H9 (cell line): ENCODE measurements at regions not wholly inside any gene's neighbourhood (a gene's known extent, or its start where the extent isn't known, plus 50 kb on each side); places are given as distances from the start of the nearest gene placed in this dataset.

ENCODE experiments used
- DNase-seq: peaks from one replicate; pipeline ENCODE4 v3.0.0-alpha.2; 2017
- H2AFZ ChIP-seq: one replicate; pipeline ENCODE4 v1.6.1; 2013; ENCODE audit warnings: mild to moderate bottlenecking, low read length, control low read depth, moderate library complexity
- H2AK5ac ChIP-seq: 2 replicates; pipeline ENCODE4 v1.6.1; 2013; ENCODE audit warnings: low read length, control low read depth, mixed read lengths; ENCODE audit not compliant: insufficient read length
- H2BK120ac ChIP-seq: one replicate; pipeline ENCODE4 v1.6.1; 2013; ENCODE audit warnings: low read depth, mild to moderate bottlenecking, low read length, control low read depth, inconsistent platforms; ENCODE audit not compliant: poor library complexity, severe bottlenecking
- H2BK12ac ChIP-seq: 2 replicates; pipeline ENCODE4 v1.6.1; 2013; ENCODE audit warnings: low read length, control low read depth, mixed read lengths, low read depth; ENCODE audit not compliant: insufficient read length
- H2BK15ac ChIP-seq: 2 replicates; pipeline ENCODE4 v1.6.1; 2013; ENCODE audit warnings: low read depth, low read length, control low read depth
- H2BK20ac ChIP-seq: one replicate; pipeline ENCODE4 v1.6.1; 2013; ENCODE audit warnings: low read depth, mild to moderate bottlenecking, low read length, control low read depth, inconsistent platforms; ENCODE audit not compliant: poor library complexity, severe bottlenecking
- H2BK5ac ChIP-seq: 2 replicates; pipeline ENCODE4 v1.6.1; 2013; ENCODE audit warnings: low read length, control low read depth, mixed read lengths; ENCODE audit not compliant: insufficient read length
- H3K14ac ChIP-seq: 2 replicates; pipeline ENCODE4 v1.6.1; 2013; ENCODE audit warnings: low read length, control low read depth; ENCODE audit not compliant: insufficient read depth
- H3K18ac ChIP-seq: 2 replicates; pipeline ENCODE4 v1.6.1; 2013; ENCODE audit warnings: low read depth, mild to moderate bottlenecking, mixed read lengths, low read length, control low read depth; ENCODE audit not compliant: insufficient read length
- H3K23ac ChIP-seq: 2 replicates; pipeline ENCODE4 v1.6.1; 2013; ENCODE audit warnings: low read length, control low read depth, mixed read lengths, low read depth; ENCODE audit not compliant: insufficient read length
- H3K23me2 ChIP-seq: 2 replicates; pipeline ENCODE4 v1.6.1; 2013; ENCODE audit warnings: low read depth, mild to moderate bottlenecking, mixed read lengths, low read length, control low read depth; ENCODE audit not compliant: insufficient read length, poor library complexity, severe bottlenecking
- H3K27ac ChIP-seq: 2 replicates; pipeline ENCODE4 v1.5.1; 2013; ENCODE audit warnings: low read length, control low read depth, mixed read lengths, low read depth; ENCODE audit not compliant: insufficient read length
- H3K27me3 ChIP-seq: 2 replicates; pipeline ENCODE4 v1.6.1; 2013; ENCODE audit warnings: low read length, control low read depth, inconsistent platforms; ENCODE audit not compliant: insufficient read depth
- H3K4ac ChIP-seq: 2 replicates; pipeline ENCODE4 v1.6.1; 2013; ENCODE audit warnings: low read depth, mild to moderate bottlenecking, control low read depth, inconsistent platforms, low read length, moderate library complexity
- H3K4me1 ChIP-seq: 2 replicates; pipeline ENCODE4 v1.6.1; 2013; ENCODE audit warnings: low read length, control low read depth, inconsistent platforms; ENCODE audit not compliant: insufficient read depth
- H3K4me2 ChIP-seq: 2 replicates; pipeline ENCODE4 v1.6.1; 2013; ENCODE audit warnings: low read length, control low read depth, mixed read lengths; ENCODE audit not compliant: insufficient read length, insufficient read depth
- H3K56ac ChIP-seq: 2 replicates; pipeline ENCODE4 v1.6.1; 2013; ENCODE audit warnings: low read depth, mild to moderate bottlenecking, mixed read lengths, low read length, control low read depth; ENCODE audit not compliant: insufficient read length
- H3K79me1 ChIP-seq: 2 replicates; pipeline ENCODE4 v1.6.1; 2013; ENCODE audit warnings: low read depth, mild to moderate bottlenecking, moderate library complexity, low read length, control low read depth, inconsistent platforms; ENCODE audit not compliant: insufficient read depth, poor library complexity, severe bottlenecking
- H3K79me2 ChIP-seq: 2 replicates; pipeline ENCODE4 v1.6.1; 2013; ENCODE audit warnings: low read length, control low read depth, inconsistent platforms; ENCODE audit not compliant: insufficient read depth
- H3K9ac ChIP-seq: 2 replicates; pipeline ENCODE4 v1.6.1; 2013; ENCODE audit warnings: low read length, control low read depth, mixed read lengths; ENCODE audit not compliant: insufficient read length; ENCODE audit errors: extremely low read depth
- H3K9me3 ChIP-seq: one replicate; pipeline ENCODE4 v1.6.1; 2013; ENCODE audit warnings: low read depth, low read length, inconsistent platforms; ENCODE audit not compliant: control insufficient read depth
- H3T11ph ChIP-seq: one replicate; pipeline ENCODE4 v1.6.1; 2013; ENCODE audit warnings: mild to moderate bottlenecking, low read length, control low read depth, inconsistent platforms
- H4K20me1 ChIP-seq: one replicate; pipeline ENCODE4 v1.6.1; 2013; ENCODE audit not compliant: control insufficient read depth, insufficient read length, insufficient read depth
- H4K5ac ChIP-seq: 2 replicates; pipeline ENCODE4 v1.6.1; 2013; ENCODE audit warnings: low read depth, mild to moderate bottlenecking, mixed read lengths, low read length, control low read depth; ENCODE audit not compliant: insufficient read length
- H4K8ac ChIP-seq: replicated peaks from 2 replicates; pipeline ENCODE4 v1.6.1; 2013; ENCODE audit warnings: low read length, control low read depth, mixed read lengths, low read depth; ENCODE audit not compliant: insufficient read length
- H4K91ac ChIP-seq: 2 replicates; pipeline ENCODE4 v1.6.1; 2013; ENCODE audit warnings: low read depth, mild to moderate bottlenecking, moderate library complexity, mixed read lengths, low read length, control low read depth; ENCODE audit not compliant: insufficient read length
- H3K27ac Mint-ChIP-seq, 3 experiments: 2 replicates in 2 of 3; 3 replicates in 1 of 3; pipeline ENCODE4 v1.8.0; 2020 to 2021; ENCODE audit warnings: mixed read lengths in 3 of 3, mild to moderate bottlenecking in 1 of 3, moderate library complexity in 1 of 3
- H3K27me3 Mint-ChIP-seq: 2 replicates; pipeline ENCODE4 v1.8.0; 2021; ENCODE audit warnings: low read depth, mild to moderate bottlenecking, moderate library complexity, mixed read lengths
- H3K36me3 Mint-ChIP-seq, 3 experiments: 2 replicates in 2 of 3; 3 replicates in 1 of 3; pipeline ENCODE4 v1.8.0; 2020 to 2021; ENCODE audit warnings: low read depth in 3 of 3, mixed read lengths in 3 of 3; ENCODE audit not compliant: insufficient read depth in 1 of 3
- H3K4me1 Mint-ChIP-seq, 2 experiments: 2 replicates each; pipeline ENCODE4 v1.8.0; 2020; ENCODE audit warnings: mixed read lengths in 2 of 2
- H3K4me3 Mint-ChIP-seq, 2 experiments: 2 replicates in 1 of 2; 3 replicates in 1 of 2; pipeline ENCODE4 v1.8.0; 2020 to 2021; ENCODE audit warnings: mild to moderate bottlenecking in 2 of 2, mixed read lengths in 2 of 2, moderate library complexity in 1 of 2
- H3K9me3 Mint-ChIP-seq, 2 experiments: 2 replicates in 1 of 2; 3 replicates in 1 of 2; pipeline ENCODE4 v1.8.0; 2020; ENCODE audit warnings: mild to moderate bottlenecking in 2 of 2, mixed read lengths in 2 of 2, moderate library complexity in 1 of 2
- WGBS: extraction: QIAGEN DNeasy Blood & Tissue Kit; methylation state at CpG from one replicate; pipeline ENCODE4 v1.1.7; 2013; ENCODE audit warnings: missing lambda C conversion rate, low lambda C conversion rate, mixed read lengths; ENCODE audit not compliant: insufficient read length; ENCODE audit errors: extremely low coverage; 5-methylcytosine and 5-hydroxymethylcytosine counted together
- TF ChIP-seq, protein P1 (sequence below): fragments of 200-600 bp; sonication (generic); conservative IDR thresholded peaks from 3 replicates; pipeline ENCODE4 v1.8.0; 2021; ENCODE audit warnings: antibody characterized with exemption, mild to moderate bottlenecking

DNA sequence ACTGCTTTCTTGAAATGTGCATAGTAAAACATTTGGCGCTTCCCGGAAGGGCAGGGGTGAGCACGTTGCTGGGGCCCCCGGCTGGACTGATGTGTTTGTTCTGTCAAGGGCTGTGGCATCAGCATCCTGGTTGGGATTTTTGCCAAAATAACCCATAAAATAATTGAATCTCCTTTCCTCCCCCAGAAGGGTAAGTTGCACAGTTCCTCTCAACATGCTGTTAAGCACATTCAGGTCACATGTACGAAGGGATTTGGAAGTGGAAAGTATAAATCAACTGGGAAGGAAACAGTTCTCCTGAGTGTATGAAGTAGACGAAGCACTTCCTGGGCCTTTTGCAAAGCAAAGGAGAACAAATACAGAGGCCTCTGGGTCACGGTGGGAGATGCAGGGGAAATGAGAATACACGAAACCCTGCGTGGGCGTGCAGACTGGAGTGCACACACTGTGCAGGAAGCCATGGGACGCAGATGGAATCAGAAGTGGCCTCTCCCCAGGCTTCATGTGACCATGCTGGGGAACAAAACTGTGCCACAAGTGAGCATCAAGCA lies 183.9 kb downstream of the LPIN1 start:
- H3K27me3 Mint-ChIP-seq = no peaks in the 10 kb centered on the region; the same call in 1 of the 2 replicates
- no peak overlapping the region for H4K8ac ChIP-seq

More for the DNA sequence above, 183.9 kb downstream of the LPIN1 start:
- no peak overlapping the region for H3K27ac ChIP-seq
- H3K9me3 ChIP-seq = no peaks in the 10 kb centered on the region
- no peak overlapping the region for H3K9ac ChIP-seq
- H2AK5ac ChIP-seq = no peak overlapping the region
- no peak overlapping the region for H3K56ac ChIP-seq
- no peak overlapping the region for H3K14ac ChIP-seq
- Mint-ChIP-seq H3K4me3 (no peak overlapping the region), H3K4me1 (no peaks in the 10 kb centered on the region), H3K27ac (peak overlapping the region in 1 of 3 experiments; percentile 57; a peak in 1 of 7 replicates), H3K9me3 (no peaks in the 10 kb centered on the region; a peak in 1 of 5 replicates), H3K36me3 (no peaks in the 10 kb centered on the region)
- H4K91ac ChIP-seq = no peak overlapping the region
- no peak overlapping the region for H2BK15ac ChIP-seq
- DNase-seq = no peak
- WGBS = no CpG with 5 or more reads among the region's 11 CpGs
- H3K23ac ChIP-seq = no peak overlapping the region
- no peak overlapping the region for H4K5ac ChIP-seq
- H3K79me2 ChIP-seq = no peaks in the 10 kb centered on the region
- H2BK12ac ChIP-seq = no peak overlapping the region
- no peak overlapping the region for H3K4ac ChIP-seq
- H2BK120ac ChIP-seq = no peak overlapping the region
- H3K27me3 ChIP-seq = no peaks in the 10 kb centered on the region
- no peak overlapping the region for H2BK5ac ChIP-seq
- no peaks in the 10 kb centered on the region for H3K23me2 ChIP-seq
- no peak overlapping the region for H3K18ac ChIP-seq
- H3K79me1 ChIP-seq = no peaks in the 10 kb centered on the region
- no peak overlapping the region for H3T11ph ChIP-seq
- H2BK20ac ChIP-seq = no peak overlapping the region
- H3K4me1 ChIP-seq = no peaks in the 10 kb centered on the region
- no peaks in the 10 kb centered on the region for H4K20me1 ChIP-seq
- no peak overlapping the region for H2AFZ ChIP-seq
- no peak overlapping the region for H3K4me2 ChIP-seq
- TF ChIP-seq, protein P1, sequence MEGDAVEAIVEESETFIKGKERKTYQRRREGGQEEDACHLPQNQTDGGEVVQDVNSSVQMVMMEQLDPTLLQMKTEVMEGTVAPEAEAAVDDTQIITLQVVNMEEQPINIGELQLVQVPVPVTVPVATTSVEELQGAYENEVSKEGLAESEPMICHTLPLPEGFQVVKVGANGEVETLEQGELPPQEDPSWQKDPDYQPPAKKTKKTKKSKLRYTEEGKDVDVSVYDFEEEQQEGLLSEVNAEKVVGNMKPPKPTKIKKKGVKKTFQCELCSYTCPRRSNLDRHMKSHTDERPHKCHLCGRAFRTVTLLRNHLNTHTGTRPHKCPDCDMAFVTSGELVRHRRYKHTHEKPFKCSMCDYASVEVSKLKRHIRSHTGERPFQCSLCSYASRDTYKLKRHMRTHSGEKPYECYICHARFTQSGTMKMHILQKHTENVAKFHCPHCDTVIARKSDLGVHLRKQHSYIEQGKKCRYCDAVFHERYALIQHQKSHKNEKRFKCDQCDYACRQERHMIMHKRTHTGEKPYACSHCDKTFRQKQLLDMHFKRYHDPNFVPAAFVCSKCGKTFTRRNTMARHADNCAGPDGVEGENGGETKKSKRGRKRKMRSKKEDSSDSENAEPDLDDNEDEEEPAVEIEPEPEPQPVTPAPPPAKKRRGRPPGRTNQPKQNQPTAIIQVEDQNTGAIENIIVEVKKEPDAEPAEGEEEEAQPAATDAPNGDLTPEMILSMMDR = no peak
